ENCODE measurements at regions not wholly inside any gene's neighbourhood (a gene's known extent, or its start where the extent isn't known, plus 50 kb on each side); places are given as distances from the start of the nearest gene placed in this dataset.
"Not testable (repeated sequence)": the region's sequence is repeated elsewhere in the genome, so short reads cannot be mapped to it uniquely, and the experiment has no call there.

DNA sequence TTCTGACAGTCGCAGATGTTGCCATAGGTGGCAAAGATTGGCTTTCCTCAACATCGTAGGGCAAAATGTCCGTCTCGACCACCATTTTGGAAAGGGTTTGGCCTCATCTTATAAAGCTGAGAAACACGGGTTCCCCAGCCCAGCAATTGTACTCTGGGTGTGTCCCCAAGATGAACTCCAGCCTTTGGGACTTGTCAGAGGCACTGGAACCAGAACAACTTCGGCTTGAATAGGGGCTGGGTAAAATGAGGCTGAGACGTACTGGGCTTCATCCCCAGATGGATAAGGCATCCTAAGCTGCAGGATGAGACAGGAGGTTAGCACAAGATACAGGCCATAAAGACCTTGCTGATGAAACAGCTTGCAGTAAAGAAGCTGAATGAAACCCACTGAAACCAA is 151.9 kb downstream of the CRLF2 start:
- DNase-seq, result no peak
- Mint-ChIP-seq H3K9me3 (peaks cover 2% of the 10 kb centered on the region), H3K27ac (no peak overlapping the region), H3K36me3 (ENCODE audit: low read depth) (no peaks in the 10 kb centered on the region), H3K4me3 (no peak overlapping the region), H3K4me1 (ENCODE audit: low read depth) (no peaks in the 10 kb centered on the region), H3K27me3 (no peaks in the 10 kb centered on the region)
- Histone ChIP-seq H3K27ac (ENCODE audit: low read depth in 1 of 2, low read length in 2 of 2) (no peak overlapping the region), H3K36me3 (ENCODE audit: insufficient read depth, low read length) (no peaks in the 10 kb centered on the region), H3K9me3 (ENCODE audit: control insufficient read depth in 1 of 2, insufficient read depth in 1 of 2, low read length in 2 of 2) (peaks cover 0 to 60% of the 10 kb centered on the region in 2 experiments), H3K27me3 (ENCODE audit: control insufficient read depth in 1 of 2, insufficient read depth in 2 of 2, low read length in 2 of 2) (peaks cover 0 to 3% of the 10 kb centered on the region in 2 experiments), H3K4me1 (ENCODE audit: insufficient read depth, low read length) (no peaks in the 10 kb centered on the region), H3K4me3 (ENCODE audit: low read length) (no peak overlapping the region)
- CTCF ChIA-PET, result no interaction called here
- intact Hi-C loops (cut with DNase I, micrococcal nuclease), result no loop called here
- no peak for ATAC-seq (ENCODE audit: poor library complexity)
- TF ChIP-seq, protein P1, sequence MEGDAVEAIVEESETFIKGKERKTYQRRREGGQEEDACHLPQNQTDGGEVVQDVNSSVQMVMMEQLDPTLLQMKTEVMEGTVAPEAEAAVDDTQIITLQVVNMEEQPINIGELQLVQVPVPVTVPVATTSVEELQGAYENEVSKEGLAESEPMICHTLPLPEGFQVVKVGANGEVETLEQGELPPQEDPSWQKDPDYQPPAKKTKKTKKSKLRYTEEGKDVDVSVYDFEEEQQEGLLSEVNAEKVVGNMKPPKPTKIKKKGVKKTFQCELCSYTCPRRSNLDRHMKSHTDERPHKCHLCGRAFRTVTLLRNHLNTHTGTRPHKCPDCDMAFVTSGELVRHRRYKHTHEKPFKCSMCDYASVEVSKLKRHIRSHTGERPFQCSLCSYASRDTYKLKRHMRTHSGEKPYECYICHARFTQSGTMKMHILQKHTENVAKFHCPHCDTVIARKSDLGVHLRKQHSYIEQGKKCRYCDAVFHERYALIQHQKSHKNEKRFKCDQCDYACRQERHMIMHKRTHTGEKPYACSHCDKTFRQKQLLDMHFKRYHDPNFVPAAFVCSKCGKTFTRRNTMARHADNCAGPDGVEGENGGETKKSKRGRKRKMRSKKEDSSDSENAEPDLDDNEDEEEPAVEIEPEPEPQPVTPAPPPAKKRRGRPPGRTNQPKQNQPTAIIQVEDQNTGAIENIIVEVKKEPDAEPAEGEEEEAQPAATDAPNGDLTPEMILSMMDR (IDR thresholded peaks at IDR 0.05), result no peak
- POLR2A ChIA-PET, result no interaction called here

DNA sequence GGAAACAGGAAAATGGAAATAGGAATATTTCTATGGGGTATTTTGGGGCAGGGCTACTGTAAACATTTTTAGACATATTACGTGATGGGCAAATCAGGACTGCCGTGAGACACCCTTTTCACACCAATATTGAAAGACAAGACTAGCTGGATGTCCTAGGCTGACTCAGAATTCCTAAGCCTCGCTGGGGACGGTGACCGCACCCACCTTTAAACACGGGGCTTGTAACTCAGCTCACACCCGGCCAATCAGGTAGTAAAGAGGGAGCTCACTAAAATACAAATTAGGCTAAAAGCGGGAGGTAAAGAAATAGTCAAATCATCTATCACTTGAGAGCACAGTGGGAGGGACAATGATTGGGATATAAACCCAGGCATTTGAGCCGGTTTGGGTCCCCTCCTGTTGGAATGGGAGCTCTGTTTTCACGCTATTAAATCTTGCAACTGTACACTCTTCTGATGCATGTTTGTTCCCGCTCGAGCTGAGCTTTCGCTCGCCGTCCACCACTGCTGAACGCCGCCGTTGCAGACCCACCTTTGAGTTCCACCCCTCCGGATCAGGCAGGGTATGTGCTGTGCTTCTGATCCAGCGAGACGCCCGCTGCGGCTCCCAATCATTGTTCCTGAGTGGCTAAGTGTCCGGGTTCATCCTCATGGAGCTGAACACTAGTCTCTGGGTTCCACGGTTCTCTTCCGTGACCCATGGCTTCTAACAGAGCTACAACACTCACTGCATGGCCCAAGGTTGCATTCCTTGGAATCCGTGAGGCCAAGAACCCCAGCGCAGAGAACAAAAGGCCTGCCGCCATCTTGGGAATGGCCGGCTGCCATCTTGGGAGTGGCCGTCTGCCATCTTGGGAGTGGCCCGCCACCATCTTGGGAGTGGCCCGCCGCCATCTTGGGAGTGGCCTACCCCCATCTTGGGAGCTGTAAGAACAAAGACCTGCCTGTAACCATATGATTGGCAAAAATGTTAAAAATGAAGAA is 152.6 kb downstream of the CRLF2 start:
- Histone ChIP-seq H3K36me3 (ENCODE audit: insufficient read depth, low read length) (no peaks in the 10 kb centered on the region), H3K27me3 (ENCODE audit: control insufficient read depth in 1 of 2, insufficient read depth in 2 of 2, low read length in 2 of 2) (peaks cover 0 to 3% of the 10 kb centered on the region in 2 experiments), H3K4me1 (ENCODE audit: insufficient read depth, low read length) (no peaks in the 10 kb centered on the region), H3K4me3 (ENCODE audit: low read length) (no peak overlapping the region), H3K27ac (ENCODE audit: low read depth in 1 of 2, low read length in 2 of 2) (no peak overlapping the region), H3K9me3 (ENCODE audit: control insufficient read depth in 1 of 2, insufficient read depth in 1 of 2, low read length in 2 of 2) (peaks cover 0 to 62% of the 10 kb centered on the region in 2 experiments)
- H3K4me3 Mint-ChIP-seq, result no peak overlapping the region
- ChIA-PET CTCF (no interaction called here), POLR2A (no interaction called here)
- peaks cover 2% of the 10 kb centered on the region for H3K9me3 Mint-ChIP-seq
- ATAC-seq (ENCODE audit: poor library complexity) (no peak), DNase-seq (no peak)
- no peaks in the 10 kb centered on the region for H3K27me3 Mint-ChIP-seq
- TF ChIP-seq, protein P1 (IDR thresholded peaks at IDR 0.05), result no peak
- no peak overlapping the region for H3K27ac Mint-ChIP-seq
- H3K4me1 Mint-ChIP-seq (ENCODE audit: low read depth), result no peaks in the 10 kb centered on the region
- intact Hi-C loops (cut with DNase I, micrococcal nuclease), result no loop called here
- no peaks in the 10 kb centered on the region for H3K36me3 Mint-ChIP-seq (ENCODE audit: low read depth)

DNA sequence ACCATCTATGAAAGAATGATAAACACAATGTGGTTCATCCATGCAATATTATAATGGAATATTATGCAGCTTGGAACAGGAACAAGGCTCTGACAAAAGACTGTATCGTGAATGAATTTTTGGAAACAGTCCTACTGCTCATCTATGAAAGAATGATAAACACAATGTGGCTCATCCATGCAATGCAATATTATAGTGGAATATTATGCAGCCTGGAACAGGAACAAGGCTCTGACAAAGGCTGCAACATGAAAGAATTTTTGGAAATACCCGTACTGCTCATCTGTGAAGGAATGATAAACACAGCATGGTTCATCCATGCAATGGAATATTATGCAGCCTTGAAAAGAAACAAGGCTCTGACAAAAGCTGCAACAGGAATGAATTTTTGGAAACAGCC is 158.8 kb downstream of the CRLF2 start:
- H3K27me3 Mint-ChIP-seq; H3K36me3 ChIP-seq (ENCODE audit: insufficient read depth, low read length); H3K4me1 Mint-ChIP-seq (ENCODE audit: low read depth); H3K27ac Mint-ChIP-seq; H3K36me3 Mint-ChIP-seq (ENCODE audit: low read depth); ATAC-seq (ENCODE audit: poor library complexity); H3K4me3 Mint-ChIP-seq; intact Hi-C loops (cut with DNase I, micrococcal nuclease); CTCF ChIA-PET; H3K4me3 ChIP-seq (ENCODE audit: low read length); H3K27me3 ChIP-seq (ENCODE audit: control insufficient read depth in 1 of 2, insufficient read depth in 2 of 2, low read length in 2 of 2); POLR2A ChIA-PET; DNase-seq; H3K4me1 ChIP-seq (ENCODE audit: insufficient read depth, low read length); H3K27ac ChIP-seq (ENCODE audit: low read depth in 1 of 2, low read length in 2 of 2): not testable (repeated sequence)
- peaks cover 24 to 26% of the 10 kb centered on the region in 2 experiments for H3K9me3 ChIP-seq (ENCODE audit: control insufficient read depth in 1 of 2, insufficient read depth in 1 of 2, low read length in 2 of 2)
- peaks cover 12% of the 10 kb centered on the region for H3K9me3 Mint-ChIP-seq

Data from CD4-positive, alpha-beta T cell (primary cell).